Neural cell (in vitro differentiated cells): ENCODE measurements at regions not wholly inside any gene's neighbourhood (a gene's known extent, or its start where the extent isn't known, plus 50 kb on each side); places are given as distances from the start of the nearest gene placed in this dataset.

ENCODE experiments used
- EZH2 ChIP-seq: fragments of 200-600, 300-800 bp; shearing (Covaris generic), sonication (generic); IDR thresholded peaks from 2 replicates; pipeline ENCODE4 v1.6.1; 2014; ENCODE audit warnings: antibody characterized with exemption, low read length, borderline replicate concordance, mild to moderate bottlenecking; ENCODE audit not compliant: insufficient read depth, poor library complexity, severe bottlenecking
- TF ChIP-seq, protein P1 (sequence below): fragments of 450-650 bp; IDR thresholded peaks from 2 replicates; pipeline ENCODE4 v1.5.1; 2014; ENCODE audit warnings: antibody characterized with exemption, mild to moderate bottlenecking, moderate library complexity; ENCODE audit not compliant: poor library complexity, severe bottlenecking
- TF ChIP-seq, protein P2 (sequence below): IDR thresholded peaks from 2 replicates; pipeline ENCODE4 v1.6.1; 2012; ENCODE audit warnings: borderline replicate concordance

DNA sequence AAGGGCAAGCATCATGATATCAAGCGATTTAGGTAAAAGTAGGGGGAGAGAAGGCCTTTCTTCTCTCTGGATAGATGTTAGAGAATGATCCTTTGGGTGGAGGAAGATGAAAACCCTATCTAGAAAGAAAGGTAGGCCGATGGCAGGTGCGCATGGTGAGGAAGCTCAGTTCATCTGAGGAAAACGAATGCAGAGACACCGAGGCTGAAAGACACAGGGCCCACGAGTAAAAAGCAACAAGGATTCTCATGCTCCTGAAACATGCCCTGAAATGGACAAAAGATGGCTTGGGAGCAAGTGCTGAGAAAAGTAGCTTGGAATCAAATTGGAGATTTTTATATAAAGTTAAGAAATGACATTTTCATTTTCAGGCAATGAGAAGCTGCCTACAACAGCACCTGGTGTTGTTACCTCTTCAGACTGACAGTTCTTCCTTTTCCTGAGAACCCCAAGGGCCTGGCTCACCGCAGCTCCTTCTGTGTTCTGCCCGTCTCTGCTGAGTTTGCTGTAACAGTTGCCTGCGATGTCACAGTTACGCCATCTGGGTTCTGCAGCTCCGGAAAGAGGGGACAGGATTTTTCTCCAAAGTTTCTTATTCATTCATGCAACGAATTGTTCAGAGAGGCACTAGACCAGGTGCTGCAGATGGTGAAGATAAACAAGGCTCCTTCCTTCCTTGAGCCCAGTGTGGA, 402.0 kb upstream of the KLF6 start:
- TF ChIP-seq, protein P1, sequence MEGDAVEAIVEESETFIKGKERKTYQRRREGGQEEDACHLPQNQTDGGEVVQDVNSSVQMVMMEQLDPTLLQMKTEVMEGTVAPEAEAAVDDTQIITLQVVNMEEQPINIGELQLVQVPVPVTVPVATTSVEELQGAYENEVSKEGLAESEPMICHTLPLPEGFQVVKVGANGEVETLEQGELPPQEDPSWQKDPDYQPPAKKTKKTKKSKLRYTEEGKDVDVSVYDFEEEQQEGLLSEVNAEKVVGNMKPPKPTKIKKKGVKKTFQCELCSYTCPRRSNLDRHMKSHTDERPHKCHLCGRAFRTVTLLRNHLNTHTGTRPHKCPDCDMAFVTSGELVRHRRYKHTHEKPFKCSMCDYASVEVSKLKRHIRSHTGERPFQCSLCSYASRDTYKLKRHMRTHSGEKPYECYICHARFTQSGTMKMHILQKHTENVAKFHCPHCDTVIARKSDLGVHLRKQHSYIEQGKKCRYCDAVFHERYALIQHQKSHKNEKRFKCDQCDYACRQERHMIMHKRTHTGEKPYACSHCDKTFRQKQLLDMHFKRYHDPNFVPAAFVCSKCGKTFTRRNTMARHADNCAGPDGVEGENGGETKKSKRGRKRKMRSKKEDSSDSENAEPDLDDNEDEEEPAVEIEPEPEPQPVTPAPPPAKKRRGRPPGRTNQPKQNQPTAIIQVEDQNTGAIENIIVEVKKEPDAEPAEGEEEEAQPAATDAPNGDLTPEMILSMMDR = no peak
- TF ChIP-seq, protein P2, sequence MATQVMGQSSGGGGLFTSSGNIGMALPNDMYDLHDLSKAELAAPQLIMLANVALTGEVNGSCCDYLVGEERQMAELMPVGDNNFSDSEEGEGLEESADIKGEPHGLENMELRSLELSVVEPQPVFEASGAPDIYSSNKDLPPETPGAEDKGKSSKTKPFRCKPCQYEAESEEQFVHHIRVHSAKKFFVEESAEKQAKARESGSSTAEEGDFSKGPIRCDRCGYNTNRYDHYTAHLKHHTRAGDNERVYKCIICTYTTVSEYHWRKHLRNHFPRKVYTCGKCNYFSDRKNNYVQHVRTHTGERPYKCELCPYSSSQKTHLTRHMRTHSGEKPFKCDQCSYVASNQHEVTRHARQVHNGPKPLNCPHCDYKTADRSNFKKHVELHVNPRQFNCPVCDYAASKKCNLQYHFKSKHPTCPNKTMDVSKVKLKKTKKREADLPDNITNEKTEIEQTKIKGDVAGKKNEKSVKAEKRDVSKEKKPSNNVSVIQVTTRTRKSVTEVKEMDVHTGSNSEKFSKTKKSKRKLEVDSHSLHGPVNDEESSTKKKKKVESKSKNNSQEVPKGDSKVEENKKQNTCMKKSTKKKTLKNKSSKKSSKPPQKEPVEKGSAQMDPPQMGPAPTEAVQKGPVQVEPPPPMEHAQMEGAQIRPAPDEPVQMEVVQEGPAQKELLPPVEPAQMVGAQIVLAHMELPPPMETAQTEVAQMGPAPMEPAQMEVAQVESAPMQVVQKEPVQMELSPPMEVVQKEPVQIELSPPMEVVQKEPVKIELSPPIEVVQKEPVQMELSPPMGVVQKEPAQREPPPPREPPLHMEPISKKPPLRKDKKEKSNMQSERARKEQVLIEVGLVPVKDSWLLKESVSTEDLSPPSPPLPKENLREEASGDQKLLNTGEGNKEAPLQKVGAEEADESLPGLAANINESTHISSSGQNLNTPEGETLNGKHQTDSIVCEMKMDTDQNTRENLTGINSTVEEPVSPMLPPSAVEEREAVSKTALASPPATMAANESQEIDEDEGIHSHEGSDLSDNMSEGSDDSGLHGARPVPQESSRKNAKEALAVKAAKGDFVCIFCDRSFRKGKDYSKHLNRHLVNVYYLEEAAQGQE = no peak
- TF ChIP-seq EZH2 = no peak
